ENCODE measurements at regions not wholly inside any gene's neighbourhood (a gene's known extent, or its start where the extent isn't known, plus 50 kb on each side); places are given as distances from the start of the nearest gene placed in this dataset.

GRCh38 chr18:1906421-1906820, 664.9 kb downstream of the METTL4 start:
- H3K4me1 Mint-ChIP-seq = no peaks in the 10 kb centered on the region
- no peak overlapping the region for H3K4me3 Mint-ChIP-seq
- no peaks in the 10 kb centered on the region for H3K27me3 Mint-ChIP-seq (ENCODE audit: low read depth)
- no peaks in the 10 kb centered on the region for H3K36me3 Mint-ChIP-seq (ENCODE audit: low read depth)
- H3K9me3 Mint-ChIP-seq = peaks cover 9% of the 10 kb centered on the region
- TF ChIP-seq CTCF (IDR thresholded peaks at IDR 0.05; ENCODE audit: unreplicated experiment in 3 of 3) = no peak
- H3K27ac Mint-ChIP-seq = no peak overlapping the region

GRCh38 chr18:1907470-1908206, 663.7 kb downstream of the METTL4 start:
- Mint-ChIP-seq H3K27me3 (ENCODE audit: low read depth) (no peaks in the 10 kb centered on the region), H3K36me3 (ENCODE audit: low read depth) (no peaks in the 10 kb centered on the region), H3K9me3 (peaks cover 9% of the 10 kb centered on the region)

GRCh38 chr18:1914489-1914888, 656.8 kb downstream of the METTL4 start:
- H3K27ac Mint-ChIP-seq = no peak overlapping the region
- TF ChIP-seq CTCF (IDR thresholded peaks at IDR 0.05; ENCODE audit: unreplicated experiment in 3 of 3) = no peak
- H3K27me3 Mint-ChIP-seq (ENCODE audit: low read depth) = no peaks in the 10 kb centered on the region

More at GRCh38 chr18:1907470-1908206, 663.7 kb downstream of the METTL4 start:
- Mint-ChIP-seq H3K27ac (no peak overlapping the region), H3K4me1 (no peaks in the 10 kb centered on the region), H3K4me3 (no peak overlapping the region)
- TF ChIP-seq CTCF (IDR thresholded peaks at IDR 0.05; ENCODE audit: unreplicated experiment in 3 of 3) = no peak

GRCh38 chr18:1916869-1917523, 654.3 kb downstream of the METTL4 start:
- H3K4me3 Mint-ChIP-seq = no peak overlapping the region
- no peak for TF ChIP-seq CTCF (IDR thresholded peaks at IDR 0.05; ENCODE audit: unreplicated experiment in 3 of 3)
- no peak overlapping the region for H3K27ac Mint-ChIP-seq
- no peaks in the 10 kb centered on the region for H3K4me1 Mint-ChIP-seq
- H3K36me3 Mint-ChIP-seq (ENCODE audit: low read depth) = peaks cover 5% of the 10 kb centered on the region
- H3K27me3 Mint-ChIP-seq (ENCODE audit: low read depth) = no peaks in the 10 kb centered on the region
- H3K9me3 Mint-ChIP-seq = peaks cover 15% of the 10 kb centered on the region

More at GRCh38 chr18:1914489-1914888, 656.8 kb downstream of the METTL4 start:
- Mint-ChIP-seq H3K4me3 (no peak overlapping the region), H3K9me3 (peaks cover 23% of the 10 kb centered on the region), H3K4me1 (no peaks in the 10 kb centered on the region), H3K36me3 (ENCODE audit: low read depth) (peaks cover 5% of the 10 kb centered on the region)

GRCh38 chr18:1917569-1917968, 653.7 kb downstream of the METTL4 start:
- TF ChIP-seq CTCF (IDR thresholded peaks at IDR 0.05; ENCODE audit: unreplicated experiment in 3 of 3) = no peak
- Mint-ChIP-seq H3K9me3 (peaks cover 15% of the 10 kb centered on the region), H3K27ac (no peak overlapping the region), H3K27me3 (ENCODE audit: low read depth) (no peaks in the 10 kb centered on the region), H3K4me1 (no peaks in the 10 kb centered on the region), H3K4me3 (no peak overlapping the region), H3K36me3 (ENCODE audit: low read depth) (peaks cover 5% of the 10 kb centered on the region)

Data from nephron (organoid).